ENCODE measurements at regions not wholly inside any gene's neighbourhood (a gene's known extent, or its start where the extent isn't known, plus 50 kb on each side); places are given as distances from the start of the nearest gene placed in this dataset.

- peak; percentile 74 for DNase-seq
These were observed 273.6 kb upstream of the PROK2 start for GRCh38 chr3:72058493-72059081.

GRCh38 chr3:72055436-72055835 is 270.5 kb upstream of the PROK2 start:
- no peak for DNase-seq

- no peak for DNase-seq
These were observed 270.0 kb upstream of the PROK2 start for GRCh38 chr3:72054976-72055375.

- DNase-seq, result no peak
These were observed 268.0 kb upstream of the PROK2 start for GRCh38 chr3:72052841-72053409.

GRCh38 chr3:72050771-72051170 is 265.8 kb upstream of the PROK2 start:
- no peak for DNase-seq

GRCh38 chr3:72050048-72050632 is 265.2 kb upstream of the PROK2 start:
- peak; percentile 3 for DNase-seq

- DNase-seq, result no peak
These were observed 264.4 kb upstream of the PROK2 start for GRCh38 chr3:72049300-72049699.

- DNase-seq, result no peak
These were observed 263.9 kb upstream of the PROK2 start for GRCh38 chr3:72048873-72049272.

GRCh38 chr3:72047221-72047871 is 262.4 kb upstream of the PROK2 start:
- DNase-seq, result no peak

GRCh38 chr3:72044231-72044855 is 259.4 kb upstream of the PROK2 start:
- no peak for DNase-seq

GRCh38 chr3:72043204-72044133 is 258.5 kb upstream of the PROK2 start:
- no peak for DNase-seq

GRCh38 chr3:72042397-72043203 is 257.7 kb upstream of the PROK2 start:
- DNase-seq, result no peak

- DNase-seq, result no peak
These were observed 256.6 kb upstream of the PROK2 start for GRCh38 chr3:72041511-72041910.

GRCh38 chr3:72041076-72041475 is 256.1 kb upstream of the PROK2 start:
- DNase-seq, result no peak

- no peak for DNase-seq
These were observed 254.7 kb upstream of the PROK2 start for GRCh38 chr3:72039677-72040076.

GRCh38 chr3:72036899-72037298 is 252.0 kb upstream of the PROK2 start:
- DNase-seq, result no peak

- DNase-seq, result no peak
These were observed 250.7 kb upstream of the PROK2 start for GRCh38 chr3:72035606-72036005.

GRCh38 chr3:72034986-72035385 is 250.0 kb upstream of the PROK2 start:
- DNase-seq, result no peak

- DNase-seq, result no peak
These were observed 248.9 kb upstream of the PROK2 start for GRCh38 chr3:72033666-72034428.

- no peak for DNase-seq
These were observed 247.6 kb upstream of the PROK2 start for GRCh38 chr3:72032441-72033135.
